Hematopoietic multipotent progenitor cell treated with erythropoietin and hydrocortisone succinate and interleukin-3 and kit ligand, for 6 days (in vitro differentiated cells): ENCODE measurements at regions not wholly inside any gene's neighbourhood (a gene's known extent, or its start where the extent isn't known, plus 50 kb on each side); places are given as distances from the start of the nearest gene placed in this dataset.
A peak's percentile ranks its signal among the peaks of the same experiment; 100 is the strongest.
"Not testable (repeated sequence)": the region's sequence is repeated elsewhere in the genome, so short reads cannot be mapped to it uniquely, and the experiment has no call there.

Experiments used
- DNase-seq: peaks from one replicate; pipeline ENCODE4 v3.0.0-alpha.2; 2015

DNA sequence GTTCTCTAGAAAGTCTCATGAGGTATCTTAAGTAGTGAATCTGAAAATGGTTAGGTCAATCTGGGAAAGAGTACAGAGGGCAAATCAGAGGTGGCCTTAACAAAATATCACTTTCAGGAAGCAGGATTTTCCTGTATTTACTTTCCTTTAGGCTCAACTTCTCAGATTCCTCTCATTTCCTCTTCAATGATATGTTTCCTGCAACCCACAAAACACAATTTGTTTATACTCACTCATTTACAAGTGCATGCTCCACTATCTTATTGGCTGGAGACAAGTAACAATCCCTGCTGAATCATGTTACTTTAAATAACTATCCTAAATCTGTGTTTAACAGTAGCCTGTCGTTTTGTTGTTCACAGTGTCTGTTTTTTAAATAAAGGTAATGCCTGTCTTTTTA lies 228.1 kb downstream of the DSC3 start:
- no peak for DNase-seq

DNA sequence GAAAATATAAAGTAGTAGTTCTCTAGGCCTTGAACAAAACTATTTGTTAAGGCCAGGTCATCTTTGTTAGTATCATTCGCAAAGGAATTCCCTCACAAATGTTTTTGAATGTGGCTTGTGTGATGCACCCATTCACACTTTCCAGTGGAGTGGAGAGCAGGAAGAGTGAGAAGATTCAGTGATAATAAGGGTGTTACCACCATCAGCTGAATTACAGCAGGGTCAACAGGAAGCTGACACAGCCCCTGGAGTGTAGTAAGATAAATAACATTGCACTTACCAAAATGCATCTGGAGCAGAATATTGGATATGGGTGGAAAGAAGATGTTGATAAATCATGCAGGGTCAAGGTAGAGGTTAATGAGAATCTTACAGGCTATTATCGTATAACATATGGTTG lies 231.0 kb downstream of the DSC3 start:
- DNase-seq, result no peak

DNA sequence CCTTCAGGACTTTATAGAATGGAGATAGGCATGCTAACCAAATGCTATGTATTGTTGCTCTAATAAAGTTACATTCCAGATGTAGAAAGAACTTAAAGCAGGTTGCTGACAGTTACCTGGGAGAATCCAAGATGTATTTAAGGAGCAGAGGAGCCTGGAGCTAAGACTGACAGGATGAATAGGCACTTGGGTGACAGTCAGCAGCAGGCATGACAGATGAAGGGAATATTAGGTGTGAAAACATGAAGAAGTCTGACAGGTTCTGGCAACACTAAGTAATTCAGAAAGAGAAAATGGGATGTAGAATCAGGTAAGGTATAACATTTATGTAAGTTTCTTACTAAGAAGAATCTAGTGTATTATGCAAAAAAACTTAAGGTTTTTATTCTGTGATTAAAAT lies 232.0 kb downstream of the DSC3 start:
- no peak for DNase-seq

DNA sequence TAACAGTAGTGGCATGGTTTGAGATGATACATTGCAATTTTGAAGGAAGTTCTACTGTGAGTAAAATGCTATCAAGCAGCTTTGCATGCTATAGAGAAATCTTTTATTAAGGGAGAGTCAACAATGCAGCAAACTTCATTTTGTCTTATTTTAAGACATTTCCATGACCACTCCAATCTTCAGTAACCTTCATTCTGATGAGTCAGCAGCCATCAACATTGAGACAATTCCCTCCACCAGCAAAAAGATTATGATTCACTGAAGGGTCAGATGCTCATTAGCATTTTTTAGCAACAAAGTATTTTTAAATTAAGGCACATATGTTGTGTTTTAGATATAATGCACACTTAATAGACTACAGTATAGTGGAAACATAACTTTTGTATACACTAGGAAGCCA lies 235.7 kb downstream of the DSC3 start:
- no peak for DNase-seq

DNA sequence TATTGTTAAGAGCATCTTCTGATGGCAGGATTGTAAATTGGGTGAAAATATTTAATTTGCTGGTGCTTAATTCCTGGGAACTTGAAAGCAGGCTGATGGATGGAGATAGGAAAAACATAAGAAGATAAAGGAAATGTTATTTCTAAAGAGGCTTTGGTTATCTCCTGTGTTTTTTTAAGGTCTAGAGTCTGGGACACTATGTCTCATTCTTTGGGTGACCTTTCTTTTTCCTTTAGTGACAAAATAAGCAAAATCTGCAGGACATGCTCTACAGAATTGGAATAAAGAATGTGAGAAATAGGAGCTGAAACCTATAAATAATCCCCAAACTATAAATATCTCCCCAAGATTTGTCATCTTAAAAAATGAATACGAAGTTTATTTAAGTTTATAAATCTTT lies 241.7 kb downstream of the DSC3 start:
- DNase-seq, result no peak

DNA sequence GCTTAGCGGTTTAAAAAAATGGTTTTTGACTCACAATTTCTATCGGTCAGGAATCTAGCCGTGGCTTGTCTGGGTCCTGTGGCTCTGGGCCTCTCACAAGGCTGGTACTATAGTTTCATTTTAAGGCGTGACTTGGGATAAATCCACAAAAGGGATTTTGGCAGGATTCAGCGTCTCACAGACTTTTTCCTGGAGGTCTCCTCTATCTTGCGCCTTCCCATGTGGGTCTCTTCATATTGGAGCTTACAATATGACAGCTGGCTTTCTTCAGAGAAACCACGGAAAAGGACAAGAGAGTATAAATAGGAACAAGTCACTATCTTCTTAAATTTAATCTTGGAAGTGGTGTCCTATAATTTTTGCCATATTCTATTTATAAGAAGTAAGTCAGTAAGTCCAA lies 250.5 kb downstream of the DSC3 start:
- no peak for DNase-seq

DNA sequence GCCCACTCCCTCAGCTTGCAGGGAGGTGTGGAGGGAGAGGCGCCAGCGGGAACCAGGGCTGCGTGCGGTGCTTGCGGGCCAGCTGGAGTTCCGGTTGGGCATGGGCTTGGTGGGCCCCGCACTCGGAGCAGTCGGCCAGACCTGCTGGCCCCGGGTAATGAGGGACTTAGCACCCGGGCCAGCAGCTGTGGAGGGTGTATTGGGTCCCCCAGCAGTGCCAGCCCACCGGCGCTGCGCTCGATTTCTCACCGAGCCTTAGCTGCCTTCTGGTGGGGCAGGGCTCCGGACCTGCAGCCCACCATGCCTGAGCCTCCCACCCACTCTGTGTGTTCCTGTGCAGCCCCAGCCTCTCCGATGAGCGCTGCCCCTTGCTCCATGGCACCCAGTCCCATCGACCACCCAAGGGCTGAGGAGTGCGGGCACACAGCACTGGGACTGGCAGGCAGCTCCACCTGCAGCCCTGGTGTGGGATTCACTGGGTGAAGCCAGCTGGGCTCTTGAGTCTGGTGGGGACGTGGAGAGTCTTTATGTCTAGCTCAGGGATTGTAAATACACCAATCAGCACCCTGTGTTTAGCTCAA lies 254.0 kb downstream of the DSC3 start:
- not testable (repeated sequence) for DNase-seq

DNA sequence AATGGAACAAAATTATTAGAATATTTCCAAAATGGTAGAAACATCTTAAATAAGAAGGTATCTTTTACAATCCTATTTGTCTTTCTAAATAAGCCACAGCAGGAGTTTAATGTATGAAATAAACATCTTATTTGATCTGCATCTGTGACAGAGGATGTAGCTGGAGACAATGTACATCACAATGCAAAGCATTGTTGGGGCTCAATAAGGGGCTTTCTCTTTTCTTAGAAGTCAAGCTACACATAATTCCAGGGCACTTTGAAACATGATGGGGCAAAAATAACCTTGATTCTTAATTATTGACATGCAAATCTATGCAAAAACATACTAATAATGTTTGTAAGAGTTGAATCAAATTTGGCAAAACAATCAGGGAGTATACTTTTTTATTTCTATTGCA lies 255.1 kb downstream of the DSC3 start:
- DNase-seq, result no peak

DNA sequence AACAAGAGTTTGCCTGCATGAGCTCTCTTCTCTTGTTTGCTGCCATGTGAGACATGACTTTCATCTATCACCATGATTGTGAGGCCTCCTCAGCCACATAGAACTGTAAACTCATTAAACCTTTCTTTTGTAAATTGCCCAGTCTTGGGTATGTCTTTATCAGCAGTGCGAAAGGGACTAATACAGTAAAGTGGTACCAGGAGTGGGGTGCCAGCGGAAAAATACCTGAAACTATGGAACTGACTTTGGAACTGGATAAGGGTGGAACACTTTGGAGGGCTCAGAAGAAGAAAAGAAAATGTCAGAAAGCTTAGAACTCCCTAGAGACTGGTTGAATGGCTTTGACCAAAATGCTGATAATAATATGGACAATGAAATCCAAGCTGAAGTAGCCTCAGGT lies 260.9 kb downstream of the DSC3 start:
- no peak for DNase-seq

DNA sequence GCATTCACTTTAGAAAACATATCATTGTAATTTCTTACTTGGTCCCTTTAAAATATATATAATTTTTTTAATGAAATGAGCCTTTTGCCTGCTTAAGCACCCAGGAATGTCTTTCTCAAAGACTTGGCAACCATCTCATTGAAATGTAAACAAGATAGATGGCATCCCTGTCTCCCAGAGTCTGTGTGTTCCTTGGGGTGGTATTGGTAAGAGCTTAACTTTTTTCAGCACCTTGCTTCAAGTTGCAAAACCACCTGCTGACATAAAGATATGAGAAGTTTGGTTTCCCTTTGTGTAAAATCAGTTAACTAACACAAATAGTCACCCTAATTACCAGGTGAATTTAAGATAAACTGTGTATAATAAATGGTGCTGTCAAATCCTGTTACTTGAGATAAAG lies 266.9 kb downstream of the DSC3 start:
- DNase-seq, result no peak

DNA sequence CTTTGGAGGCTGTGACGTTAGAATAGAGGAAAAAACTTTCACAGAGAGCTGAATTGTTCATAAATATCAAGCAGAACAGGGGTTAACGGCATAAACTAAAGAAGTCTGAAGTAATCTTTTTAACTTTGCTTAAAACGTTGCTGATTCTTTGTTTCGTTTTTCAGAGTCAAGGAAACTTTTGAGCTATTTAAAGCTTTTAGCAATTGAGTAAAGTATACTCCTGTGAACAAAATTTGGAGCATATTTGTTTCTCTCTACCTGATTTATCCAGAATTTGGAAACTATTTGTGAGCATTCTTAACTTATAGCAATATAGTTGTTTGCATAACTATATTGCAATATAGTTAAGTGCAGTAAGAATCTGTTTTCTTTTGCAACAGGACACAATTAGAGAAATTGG lies 270.4 kb downstream of the DSC3 start:
- DNase-seq, result not testable (repeated sequence)

DNA sequence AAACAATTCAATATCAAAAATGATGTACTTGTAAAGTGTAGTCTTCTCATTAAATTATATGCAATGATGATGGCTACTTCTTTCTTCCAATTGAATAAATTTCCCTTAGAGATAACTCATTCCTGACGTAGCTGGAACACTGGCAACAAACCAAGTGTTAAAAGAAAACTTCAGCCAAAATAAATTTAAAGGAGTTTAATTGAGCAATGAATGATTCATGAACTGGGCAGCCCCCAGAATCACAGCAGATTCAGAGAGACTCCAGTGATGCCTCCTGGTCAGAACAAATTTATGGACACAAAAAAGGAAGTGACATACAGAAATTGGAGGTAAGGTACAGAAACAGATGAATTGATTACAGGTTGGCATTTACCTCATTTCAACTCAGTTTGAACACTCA lies 276.5 kb downstream of the DSC3 start:
- no peak for DNase-seq

DNA sequence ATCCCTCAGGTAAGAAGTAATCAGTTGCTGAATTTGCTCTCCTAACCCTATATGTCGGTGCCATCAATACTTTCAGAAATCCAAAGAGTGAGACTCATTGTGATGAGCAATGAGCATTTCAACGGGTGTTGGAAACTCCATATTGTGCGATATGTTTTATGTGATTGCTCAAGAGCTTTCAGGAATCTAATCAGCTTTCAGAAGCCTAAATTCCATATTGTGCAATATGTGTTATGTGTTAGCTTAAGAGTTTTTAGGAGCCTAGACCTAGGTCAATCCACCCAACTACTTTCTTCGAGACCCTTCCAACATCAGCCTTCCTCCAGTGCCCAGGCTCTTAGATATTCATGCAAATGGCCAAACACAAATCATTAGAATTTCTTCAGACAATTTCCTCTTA lies 277.3 kb downstream of the DSC3 start:
- no peak for DNase-seq

DNA sequence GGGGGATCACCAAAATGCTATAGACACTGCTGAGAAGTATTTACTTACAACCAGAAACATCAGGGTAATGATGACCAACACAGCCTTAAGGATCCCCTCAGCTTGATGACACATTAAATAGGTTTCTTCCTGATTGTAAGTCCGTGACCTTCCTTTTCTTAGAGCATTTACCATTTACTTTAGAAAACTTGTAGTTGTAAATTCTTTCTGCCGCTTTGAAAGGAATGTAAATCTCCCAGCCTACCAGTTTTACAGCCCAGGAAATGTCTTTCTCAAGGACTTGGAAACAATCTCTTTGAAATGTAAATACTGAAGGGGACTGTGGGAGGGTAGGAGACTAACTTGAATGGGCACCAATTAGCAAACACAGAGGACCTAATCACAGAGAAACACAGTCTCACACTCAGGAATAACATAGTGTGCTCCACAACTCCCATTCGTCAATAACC lies 278.6 kb downstream of the DSC3 start:
- no peak for DNase-seq

DNA sequence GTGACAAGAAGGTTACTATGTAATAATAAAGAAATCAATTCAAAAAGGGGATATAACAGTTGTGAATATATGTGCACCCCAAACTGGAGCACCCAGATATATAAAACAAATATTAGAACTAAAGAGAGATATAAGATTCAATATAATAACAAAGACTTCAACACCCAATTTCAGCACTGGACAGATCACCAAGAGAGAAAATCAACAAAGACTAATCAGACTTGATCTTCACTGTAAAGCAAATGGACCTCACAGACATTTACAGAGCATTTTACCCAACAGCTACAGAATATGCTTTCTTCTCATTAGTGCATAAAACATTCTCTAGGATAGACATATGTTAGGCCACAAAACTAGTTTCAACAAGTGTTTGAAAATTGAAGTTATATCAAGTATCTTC lies 287.7 kb downstream of the DSC3 start:
- no peak for DNase-seq

DNA sequence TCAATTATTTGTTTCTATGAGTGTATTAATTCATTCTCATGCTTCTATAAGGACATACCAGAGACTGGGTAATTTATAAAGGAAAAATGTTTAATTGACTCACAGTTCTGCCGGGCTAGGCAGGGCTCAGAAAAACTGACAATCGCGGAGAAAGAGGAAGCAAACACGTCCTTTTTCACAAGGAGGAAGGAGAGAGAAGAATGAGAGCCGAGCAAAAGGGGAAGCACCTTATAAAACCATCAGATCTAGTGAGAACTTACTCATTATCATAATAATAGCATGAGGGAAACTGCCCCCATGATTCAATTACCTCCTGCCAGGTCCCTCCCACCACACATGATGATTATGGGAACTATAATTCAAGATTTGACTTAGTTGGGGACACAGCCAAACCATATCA lies 294.0 kb downstream of the DSC3 start:
- DNase-seq, result no peak

DNA sequence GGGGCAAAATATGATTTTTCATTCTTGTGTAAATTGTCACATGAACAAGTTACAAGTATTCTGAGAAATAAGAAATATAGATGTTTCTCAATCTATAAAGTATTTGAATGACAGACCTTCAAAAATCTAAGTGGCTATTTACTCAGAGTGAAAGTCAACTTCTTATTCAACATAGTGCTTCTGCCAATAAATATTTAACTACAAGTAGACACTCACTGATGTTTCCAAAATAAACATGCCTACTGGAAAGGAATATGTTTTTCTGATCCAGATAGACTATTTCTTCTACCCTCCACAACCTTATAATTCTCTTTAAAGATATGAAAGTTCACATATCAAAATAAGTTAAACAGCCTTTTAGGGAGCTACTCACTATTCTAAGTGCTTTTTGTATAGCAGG lies 296.3 kb downstream of the DSC3 start:
- no peak for DNase-seq

DNA sequence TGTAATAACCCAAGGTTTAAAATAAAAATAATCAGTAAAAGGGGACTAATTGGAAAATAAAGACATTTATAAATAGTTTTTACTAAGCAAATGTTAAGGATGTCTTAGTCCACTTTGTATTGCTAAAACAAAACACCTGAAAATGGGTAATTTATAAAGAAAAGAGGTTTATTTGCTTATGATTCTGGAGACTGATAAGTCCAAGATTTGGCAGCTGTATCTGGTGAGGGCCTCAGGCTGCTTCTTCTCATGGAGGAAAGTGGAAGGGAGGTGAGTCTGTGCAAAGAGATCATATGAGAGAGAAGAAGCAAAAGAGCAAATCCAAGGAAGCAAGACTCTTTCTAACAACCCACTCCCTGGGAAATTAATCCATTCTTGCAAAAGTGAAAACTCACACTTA lies 299.5 kb downstream of the DSC3 start:
- DNase-seq, result no peak

DNA sequence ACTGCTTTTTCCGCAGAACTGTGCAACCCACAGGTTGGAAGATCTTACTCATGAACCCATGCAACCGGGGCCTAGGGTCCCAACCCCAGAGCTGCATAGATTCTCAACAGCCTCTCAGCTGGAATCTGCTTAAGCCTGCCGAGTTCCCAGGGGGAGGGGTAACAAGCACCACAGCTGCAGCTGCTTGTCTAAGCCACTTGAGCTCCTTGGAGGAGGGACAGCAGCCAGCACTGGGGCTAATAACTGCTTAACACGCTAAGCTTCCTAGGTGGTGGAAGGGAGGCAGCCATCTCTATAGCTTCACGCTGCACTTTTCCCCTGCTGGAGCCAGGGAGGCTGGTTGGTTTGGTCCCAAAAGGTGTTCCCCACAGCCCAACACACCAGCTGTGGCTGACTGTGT lies 311.6 kb downstream of the DSC3 start:
- no peak for DNase-seq

DNA sequence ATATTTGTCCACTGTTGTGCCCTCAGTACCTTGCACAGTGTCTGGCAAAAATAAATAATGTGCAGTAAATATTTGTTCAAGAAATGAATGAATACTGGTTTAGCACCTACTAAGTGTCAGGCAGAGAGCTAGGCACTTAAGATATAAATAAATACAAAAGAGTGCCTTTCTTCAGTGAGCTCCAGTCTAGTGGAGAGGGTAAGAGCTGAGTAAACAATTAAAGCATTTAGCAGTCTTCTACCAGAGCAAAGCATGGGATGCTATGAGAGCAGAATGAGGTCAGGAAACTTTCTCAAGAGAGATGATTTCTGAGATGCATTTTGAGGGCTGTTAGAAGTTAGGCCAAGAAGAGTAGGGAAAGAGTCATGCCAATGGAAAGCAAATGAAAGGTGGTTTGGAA lies 314.7 kb downstream of the DSC3 start:
- DNase-seq, result no peak

DNA sequence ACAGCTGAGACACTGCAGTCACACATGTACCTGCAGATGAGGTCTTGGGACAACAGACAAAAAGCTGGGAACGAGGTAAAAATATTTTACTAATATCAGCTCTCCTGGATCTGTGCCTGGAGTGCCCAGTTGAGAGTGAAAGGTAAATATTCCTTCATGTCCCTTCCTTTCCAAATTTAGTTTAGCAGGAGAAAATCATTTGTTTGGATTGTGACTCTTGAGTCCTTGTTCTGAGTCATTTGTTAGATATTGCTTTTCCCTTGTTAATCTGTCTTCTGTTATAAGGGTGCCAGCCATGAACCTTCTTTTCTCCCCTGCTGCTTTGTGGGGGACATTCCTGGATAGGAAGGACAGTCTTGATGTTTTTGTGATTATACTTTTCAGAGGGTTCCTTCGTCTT lies 329.2 kb downstream of the DSC3 start:
- no peak for DNase-seq

DNA sequence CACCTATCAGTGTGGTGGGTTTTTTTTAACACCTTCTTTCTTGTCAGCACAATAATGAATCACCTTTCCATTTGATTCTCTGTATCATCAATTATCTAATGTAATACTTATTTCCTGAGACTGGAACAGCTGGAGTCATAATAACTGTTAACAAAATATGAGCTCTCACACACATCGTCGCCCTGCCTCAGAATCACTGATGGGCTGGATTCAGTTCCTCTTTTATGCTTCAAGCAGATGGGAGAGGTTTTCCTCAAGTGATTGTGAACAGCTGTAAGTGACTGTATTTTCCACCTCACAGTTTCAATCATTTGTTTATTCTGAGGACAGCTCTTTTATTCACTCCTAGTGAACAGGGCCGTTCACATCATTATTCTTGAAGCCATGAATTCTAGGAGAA lies 330.2 kb downstream of the DSC3 start:
- no peak for DNase-seq

DNA sequence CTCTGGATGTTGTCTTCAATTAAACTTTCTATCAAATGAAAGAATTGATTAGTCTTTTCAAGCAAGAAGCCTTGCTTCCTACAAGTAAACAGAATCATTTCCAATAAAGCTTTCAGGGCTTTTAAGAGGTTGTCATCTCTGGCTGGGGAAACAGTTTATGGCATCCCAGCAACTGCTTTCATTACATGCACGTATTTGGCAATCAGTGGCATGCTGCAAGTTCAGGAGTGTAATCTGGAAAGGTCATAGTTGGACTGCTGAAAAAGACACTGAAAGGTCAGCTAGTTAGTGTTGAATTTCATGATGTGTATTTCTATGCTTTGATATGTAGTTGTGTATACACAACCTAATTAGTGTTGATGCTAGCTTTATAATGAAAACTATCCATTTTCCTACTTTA lies 332.9 kb downstream of the DSC3 start:
- DNase-seq, result no peak

DNA sequence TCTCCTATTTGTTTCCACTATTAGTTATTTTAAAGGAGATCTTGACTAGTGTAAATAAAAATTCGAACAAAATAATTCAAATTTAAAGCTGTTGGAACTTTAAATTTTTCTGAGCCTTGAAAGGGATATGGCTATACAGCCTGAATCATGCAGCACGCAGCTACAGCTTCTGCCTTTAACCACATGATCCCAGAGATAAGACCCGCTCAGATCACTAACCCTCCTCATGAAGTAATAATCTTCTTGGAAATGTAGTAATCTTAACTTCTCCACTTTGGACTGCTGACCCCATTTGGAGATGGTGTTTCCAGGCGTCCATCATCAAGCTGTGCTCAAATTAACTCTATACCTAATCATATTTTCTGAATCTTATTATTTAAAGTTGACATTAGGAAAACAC lies 336.6 kb downstream of the DSC3 start:
- peak; percentile 18 for DNase-seq

DNA sequence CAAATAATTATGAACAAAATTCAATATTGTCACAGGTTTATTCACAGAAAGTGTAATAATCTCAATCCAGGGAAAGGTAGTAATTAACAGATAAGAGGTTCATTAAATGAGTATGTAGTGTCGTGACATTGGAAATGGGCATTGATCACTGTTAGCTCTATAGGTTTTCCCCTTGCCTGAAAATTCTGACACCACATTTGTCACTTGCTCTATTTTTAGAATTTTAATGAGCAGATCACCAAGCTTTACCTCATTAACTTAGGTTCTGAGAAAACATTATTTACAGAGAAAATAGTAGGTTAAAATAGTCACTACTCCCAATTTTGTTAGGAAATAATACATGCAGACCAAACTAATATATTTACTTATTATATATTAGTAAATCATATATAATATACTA lies 344.0 kb downstream of the DSC3 start:
- no peak for DNase-seq

DNA sequence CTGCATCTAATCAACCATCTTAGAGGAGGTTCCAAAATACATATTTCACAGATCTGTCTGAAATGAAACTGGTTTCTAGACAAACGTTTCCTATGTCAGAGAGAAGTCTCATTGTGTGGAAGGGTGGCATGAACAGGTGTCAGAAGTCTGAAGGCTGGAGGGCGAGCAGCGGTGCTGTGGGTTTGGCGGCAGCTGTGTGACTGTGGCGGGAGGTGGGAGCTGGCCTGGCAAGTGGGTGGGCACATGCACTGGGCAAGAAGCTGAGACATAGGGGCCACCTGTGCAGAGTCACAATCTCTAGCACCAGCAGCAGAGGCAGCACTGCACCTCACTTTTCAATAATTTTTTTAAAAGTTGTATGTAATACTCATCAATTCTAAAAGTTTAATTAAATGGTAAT lies 346.3 kb downstream of the DSC3 start:
- DNase-seq, result no peak
